Breast epithelium (tissue), 4 donors: ENCODE measurements at regions not wholly inside any gene's neighbourhood (a gene's known extent, or its start where the extent isn't known, plus 50 kb on each side); places are given as distances from the start of the nearest gene placed in this dataset.

Experiments
- DNase-seq, 2 donors: peaks; one replicate each; pipeline ENCODE4 v3.0.0-alpha.2; 2019; ENCODE audit warnings: low spot score in 2 of 2
- H3K27ac ChIP-seq, 2 donors: fragments of 200-600 bp; sonication (generic) in 1 of 2; one replicate each; pipeline ENCODE4 v1.5.1; 2016 to 2019; ENCODE audit warnings: mild to moderate bottlenecking in 1 of 2
- H3K27me3 ChIP-seq, 2 donors: fragments of 200-600 bp; sonication (generic) in 1 of 2; one replicate each; pipeline versions ENCODE4 v1.5.1 to v1.6.0; 2017 to 2019; ENCODE audit warnings: control low read depth in 1 of 2, mild to moderate bottlenecking in 1 of 2
- H3K36me3 ChIP-seq: fragments of 200-600 bp; one replicate; pipeline ENCODE4 v1.5.1; 2019
- H3K4me1 ChIP-seq, 2 donors: fragments of 200-600 bp; sonication (generic); one replicate each; pipeline ENCODE4 v1.5.1; 2016 to 2019; ENCODE audit warnings: control low read depth in 1 of 2
- H3K4me3 ChIP-seq, 3 donors: fragments of 200-600 bp; sonication (generic); 1 replicate in 2 of 3; 2 replicates in 1 of 3; pipeline ENCODE4 v1.5.1; 2016 to 2019; ENCODE audit warnings: mild to moderate bottlenecking in 3 of 3, moderate library complexity in 2 of 3
- H3K9me3 ChIP-seq, 2 donors: fragments of 200-600 bp; sonication (generic) in 1 of 2; one replicate each; pipeline ENCODE4 v1.5.1; 2016 to 2019; ENCODE audit warnings: control low read depth in 1 of 2
- POLR2A ChIP-seq: fragments of 450-650 bp; IDR thresholded peaks from one replicate; pipeline ENCODE4 v1.6.1; 2016; ENCODE audit warnings: antibody characterized with exemption, mild to moderate bottlenecking, moderate library complexity
- POLR2AphosphoS5 ChIP-seq, 3 donors: sonication (generic); formaldehyde crosslinking; IDR thresholded peaks; one replicate each; pipeline ENCODE4 v1.6.1; 2017; ENCODE audit warnings: antibody characterized with exemption in 3 of 3
- intact Hi-C: fragments of 100-400 bp; cut with DNase I; formaldehyde crosslinking; loops from one replicate; pipeline ENCODE4 v1.15.1; 2023; ENCODE audit warnings: low total_unique reads
- TF ChIP-seq, protein P1 (sequence below), 3 donors: fragments of 450-650 bp; IDR thresholded peaks; one replicate each; pipeline ENCODE4 v1.5.1; 2016 to 2017; ENCODE audit warnings: antibody characterized with exemption in 3 of 3, mild to moderate bottlenecking in 3 of 3, moderate library complexity in 3 of 3

DNA sequence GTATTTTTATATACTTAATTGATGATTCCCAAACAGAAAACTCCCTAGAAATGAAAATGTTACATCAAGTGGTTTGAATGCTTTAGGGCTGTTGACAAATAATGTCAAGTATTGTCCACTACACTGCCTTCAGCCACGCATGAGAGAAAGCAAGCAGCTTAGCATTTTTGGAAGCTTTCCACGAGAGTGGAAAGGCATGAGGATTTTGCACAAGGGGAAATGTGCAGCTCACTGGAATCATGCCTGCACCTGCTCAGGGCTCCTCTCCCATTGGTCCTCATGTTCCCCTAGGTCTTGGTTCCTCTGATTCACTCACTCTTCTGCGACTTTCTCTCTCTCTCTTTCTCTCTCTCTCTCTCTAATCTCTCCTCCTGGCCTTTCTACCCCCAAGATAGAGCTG lies 439.5 kb upstream of the CDH4 start:
- H3K4me3 ChIP-seq = no peak overlapping the region
- H3K27ac ChIP-seq = no peak overlapping the region
- H3K36me3 ChIP-seq = no peaks in the 10 kb centered on the region
- DNase-seq = no peak
- no peaks in the 10 kb centered on the region for H3K9me3 ChIP-seq
- TF ChIP-seq POLR2A (no peak), POLR2AphosphoS5 (IDR thresholded peaks at IDR 0.05) (no peak)
- TF ChIP-seq, protein P1, sequence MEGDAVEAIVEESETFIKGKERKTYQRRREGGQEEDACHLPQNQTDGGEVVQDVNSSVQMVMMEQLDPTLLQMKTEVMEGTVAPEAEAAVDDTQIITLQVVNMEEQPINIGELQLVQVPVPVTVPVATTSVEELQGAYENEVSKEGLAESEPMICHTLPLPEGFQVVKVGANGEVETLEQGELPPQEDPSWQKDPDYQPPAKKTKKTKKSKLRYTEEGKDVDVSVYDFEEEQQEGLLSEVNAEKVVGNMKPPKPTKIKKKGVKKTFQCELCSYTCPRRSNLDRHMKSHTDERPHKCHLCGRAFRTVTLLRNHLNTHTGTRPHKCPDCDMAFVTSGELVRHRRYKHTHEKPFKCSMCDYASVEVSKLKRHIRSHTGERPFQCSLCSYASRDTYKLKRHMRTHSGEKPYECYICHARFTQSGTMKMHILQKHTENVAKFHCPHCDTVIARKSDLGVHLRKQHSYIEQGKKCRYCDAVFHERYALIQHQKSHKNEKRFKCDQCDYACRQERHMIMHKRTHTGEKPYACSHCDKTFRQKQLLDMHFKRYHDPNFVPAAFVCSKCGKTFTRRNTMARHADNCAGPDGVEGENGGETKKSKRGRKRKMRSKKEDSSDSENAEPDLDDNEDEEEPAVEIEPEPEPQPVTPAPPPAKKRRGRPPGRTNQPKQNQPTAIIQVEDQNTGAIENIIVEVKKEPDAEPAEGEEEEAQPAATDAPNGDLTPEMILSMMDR (IDR thresholded peaks at IDR 0.05) = no peak
- intact Hi-C loops = no loop called here
- no peaks in the 10 kb centered on the region for H3K27me3 ChIP-seq
- H3K4me1 ChIP-seq = no peaks in the 10 kb centered on the region

DNA sequence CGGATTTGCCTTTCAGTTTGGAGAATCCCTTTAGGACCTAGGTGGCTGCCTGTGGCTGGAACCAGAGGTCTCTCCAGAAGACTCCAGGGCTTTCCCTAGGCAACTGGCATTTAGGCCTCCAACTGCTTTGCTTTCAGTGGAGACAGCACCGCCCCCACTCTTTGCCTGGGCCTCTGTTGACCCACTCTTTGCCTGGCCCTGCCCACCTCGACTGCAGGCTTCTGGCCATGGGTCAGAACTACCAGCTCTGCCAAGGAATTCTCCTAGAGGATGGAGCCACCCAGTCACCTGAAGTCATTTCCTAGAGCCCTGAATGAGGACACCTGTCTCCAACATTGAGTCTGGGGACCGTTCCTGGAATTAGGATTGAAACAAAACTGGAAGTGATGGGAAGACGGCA lies 439.0 kb upstream of the CDH4 start:
- Histone ChIP-seq H3K4me3 (no peak overlapping the region), H3K27ac (no peak overlapping the region), H3K4me1 (no peaks in the 10 kb centered on the region), H3K36me3 (no peaks in the 10 kb centered on the region), H3K9me3 (no peaks in the 10 kb centered on the region), H3K27me3 (no peaks in the 10 kb centered on the region)
- no peak for DNase-seq
- intact Hi-C loops = no loop called here
- TF ChIP-seq, protein P1 (IDR thresholded peaks at IDR 0.05) = no peak
- TF ChIP-seq POLR2AphosphoS5 (IDR thresholded peaks at IDR 0.05) (no peak), POLR2A (no peak)

DNA sequence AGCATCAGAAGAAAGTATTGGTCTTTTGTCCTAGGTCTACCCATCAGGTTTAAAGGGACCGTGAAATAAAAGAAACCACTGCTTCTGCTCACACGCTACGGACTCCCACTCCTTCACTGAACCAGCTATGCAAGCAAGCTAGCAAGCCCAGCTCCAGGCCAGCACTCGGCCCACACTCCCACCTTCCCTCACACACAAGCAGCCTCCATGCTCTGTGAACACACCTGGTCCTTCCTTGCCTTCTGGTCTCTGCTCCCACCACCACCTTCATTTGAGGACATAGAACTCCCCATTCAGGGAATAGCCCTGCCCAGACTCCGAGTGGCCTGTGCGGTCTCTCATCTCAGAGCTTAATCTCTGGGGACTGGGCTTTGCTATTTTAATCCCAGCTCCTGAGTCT lies 436.4 kb upstream of the CDH4 start:
- Histone ChIP-seq H3K9me3 (no peaks in the 10 kb centered on the region), H3K36me3 (no peaks in the 10 kb centered on the region), H3K4me3 (no peak overlapping the region), H3K4me1 (no peaks in the 10 kb centered on the region), H3K27me3 (no peaks in the 10 kb centered on the region), H3K27ac (no peak overlapping the region)
- intact Hi-C loops = no loop called here
- TF ChIP-seq POLR2AphosphoS5 (IDR thresholded peaks at IDR 0.05) = no peak
- no peak for TF ChIP-seq POLR2A
- TF ChIP-seq, protein P1 (IDR thresholded peaks at IDR 0.05) = no peak
- DNase-seq = no peak

DNA sequence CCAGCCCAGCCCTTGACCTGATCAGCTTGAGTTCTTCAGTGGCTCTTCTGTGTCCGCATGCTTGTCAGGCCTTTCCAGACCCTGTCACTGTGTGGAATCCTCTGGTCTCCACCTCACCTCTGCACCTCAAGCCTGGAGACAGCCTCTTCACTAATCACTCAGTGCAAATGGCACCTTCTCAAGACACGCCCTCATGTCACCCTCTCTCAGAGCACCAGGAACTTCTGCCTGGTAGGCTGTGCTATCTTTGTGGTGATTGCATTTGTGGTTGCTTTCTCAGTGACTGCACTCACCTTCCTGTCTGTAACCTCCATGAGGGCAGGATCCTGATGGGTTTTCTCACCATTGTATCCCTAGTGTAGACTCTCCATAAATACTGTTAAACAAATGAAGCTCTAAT lies 435.2 kb upstream of the CDH4 start:
- H3K4me1 ChIP-seq = no peaks in the 10 kb centered on the region
- H3K36me3 ChIP-seq = no peaks in the 10 kb centered on the region
- intact Hi-C loops = no loop called here
- TF ChIP-seq, protein P1 (IDR thresholded peaks at IDR 0.05) = no peak
- no peak for TF ChIP-seq POLR2AphosphoS5 (IDR thresholded peaks at IDR 0.05)
- no peak for TF ChIP-seq POLR2A
- no peak for DNase-seq
- H3K27me3 ChIP-seq = no peaks in the 10 kb centered on the region
- no peak overlapping the region for H3K4me3 ChIP-seq
- no peaks in the 10 kb centered on the region for H3K9me3 ChIP-seq
- H3K27ac ChIP-seq = no peak overlapping the region

DNA sequence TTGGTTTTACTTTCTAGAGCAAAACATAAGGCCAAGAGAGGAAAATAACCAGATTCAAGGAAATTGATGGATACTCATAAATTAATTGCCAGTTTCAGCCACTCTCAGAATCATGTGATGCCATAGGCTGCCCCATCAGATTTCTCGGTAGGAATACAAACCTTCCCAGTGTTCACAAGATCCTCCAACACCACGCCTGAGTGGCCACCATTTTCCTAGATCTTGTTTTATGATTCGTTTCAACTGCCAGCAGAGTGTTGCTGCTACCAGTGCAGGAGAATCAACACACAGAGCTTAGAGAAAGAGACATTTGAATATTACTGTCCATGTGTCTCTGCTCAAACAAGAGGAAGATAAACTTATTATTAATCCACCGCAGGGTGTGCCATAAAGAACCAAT lies 434.2 kb upstream of the CDH4 start:
- no peak for DNase-seq
- Histone ChIP-seq H3K27me3 (no peaks in the 10 kb centered on the region), H3K4me1 (no peaks in the 10 kb centered on the region), H3K4me3 (no peak overlapping the region), H3K27ac (no peak overlapping the region), H3K9me3 (no peaks in the 10 kb centered on the region), H3K36me3 (no peaks in the 10 kb centered on the region)
- intact Hi-C loops = no loop called here
- no peak for TF ChIP-seq POLR2AphosphoS5 (IDR thresholded peaks at IDR 0.05)
- TF ChIP-seq POLR2A = no peak
- TF ChIP-seq, protein P1 (IDR thresholded peaks at IDR 0.05) = no peak
